OCI-LY7 (cell line): ENCODE measurements at regions not wholly inside any gene's neighbourhood (a gene's known extent, or its start where the extent isn't known, plus 50 kb on each side); places are given as distances from the start of the nearest gene placed in this dataset.

Source experiments
- EZH2phosphoT487 ChIP-seq: fragments of 200-600 bp; sonication (generic); IDR thresholded peaks from 2 replicates; pipeline ENCODE4 v1.6.1; 2018; ENCODE audit warnings: low read depth, borderline replicate concordance, mild to moderate bottlenecking, mixed run types, antibody characterized with exemption, low read length, moderate library complexity, mixed read lengths
- TF ChIP-seq, protein P1 (sequence below): fragments of 200-600 bp; sonication (generic); conservative IDR thresholded peaks from 2 replicates; pipeline ENCODE4 v1.5.1; 2014; ENCODE audit warnings: mild to moderate bottlenecking, antibody characterized with exemption, low read length, moderate library complexity, mixed read lengths

DNA sequence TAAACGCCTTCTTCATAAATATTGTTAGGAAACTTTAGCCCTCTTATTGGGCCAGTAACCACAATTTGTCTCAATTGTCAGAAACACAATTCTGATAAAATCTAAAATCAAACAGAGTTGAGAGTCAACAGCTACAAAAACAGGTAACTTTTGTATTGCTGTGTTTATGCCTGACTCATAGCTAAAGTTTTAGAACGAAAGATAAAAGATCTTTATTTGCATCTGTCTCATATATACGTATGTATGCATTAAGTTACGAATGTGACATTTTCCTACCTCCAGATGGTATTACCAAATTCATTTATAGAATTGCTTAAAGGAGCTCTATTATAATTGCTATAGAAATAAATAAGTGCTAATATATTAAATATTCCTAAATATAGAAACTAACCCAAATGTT lies 887.9 kb upstream of the NDST4 start:
- TF ChIP-seq, protein P1, sequence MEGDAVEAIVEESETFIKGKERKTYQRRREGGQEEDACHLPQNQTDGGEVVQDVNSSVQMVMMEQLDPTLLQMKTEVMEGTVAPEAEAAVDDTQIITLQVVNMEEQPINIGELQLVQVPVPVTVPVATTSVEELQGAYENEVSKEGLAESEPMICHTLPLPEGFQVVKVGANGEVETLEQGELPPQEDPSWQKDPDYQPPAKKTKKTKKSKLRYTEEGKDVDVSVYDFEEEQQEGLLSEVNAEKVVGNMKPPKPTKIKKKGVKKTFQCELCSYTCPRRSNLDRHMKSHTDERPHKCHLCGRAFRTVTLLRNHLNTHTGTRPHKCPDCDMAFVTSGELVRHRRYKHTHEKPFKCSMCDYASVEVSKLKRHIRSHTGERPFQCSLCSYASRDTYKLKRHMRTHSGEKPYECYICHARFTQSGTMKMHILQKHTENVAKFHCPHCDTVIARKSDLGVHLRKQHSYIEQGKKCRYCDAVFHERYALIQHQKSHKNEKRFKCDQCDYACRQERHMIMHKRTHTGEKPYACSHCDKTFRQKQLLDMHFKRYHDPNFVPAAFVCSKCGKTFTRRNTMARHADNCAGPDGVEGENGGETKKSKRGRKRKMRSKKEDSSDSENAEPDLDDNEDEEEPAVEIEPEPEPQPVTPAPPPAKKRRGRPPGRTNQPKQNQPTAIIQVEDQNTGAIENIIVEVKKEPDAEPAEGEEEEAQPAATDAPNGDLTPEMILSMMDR: no peak
- no peak for TF ChIP-seq EZH2phosphoT487
